GM21576 (cell line): ENCODE measurements at regions not wholly inside any gene's neighbourhood (a gene's known extent, or its start where the extent isn't known, plus 50 kb on each side); places are given as distances from the start of the nearest gene placed in this dataset.
"Not testable (repeated sequence)": the region's sequence is repeated elsewhere in the genome, so short reads cannot be mapped to it uniquely, and the experiment has no call there.

Source experiments
- ATAC-seq: cut with Tn5 transposase; IDR thresholded peaks from one replicate; pipeline ENCODE4 v1.9.1; 2021; ENCODE audit warnings: mild to moderate bottlenecking, moderate library complexity; ENCODE audit not compliant: unreplicated experiment

DNA sequence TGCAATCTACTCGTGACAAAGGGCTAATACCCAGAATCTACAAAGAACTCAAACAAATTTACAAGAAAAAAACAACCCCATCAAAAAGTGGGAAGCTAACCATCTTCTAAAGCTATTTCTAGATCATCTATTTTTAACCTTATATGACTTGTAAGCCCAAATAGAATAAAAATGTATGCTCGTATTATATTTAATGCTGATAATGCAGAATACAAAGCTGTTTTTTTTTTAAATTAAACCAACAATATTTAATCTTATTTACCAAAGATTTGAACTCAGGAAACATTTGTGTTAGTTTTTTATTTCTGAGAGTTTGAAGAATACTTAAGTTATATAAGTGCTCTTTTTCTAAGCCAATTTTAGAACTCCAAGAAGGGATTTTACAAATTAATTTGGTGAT, 652.1 kb downstream of the LRRC70 start:
- no peak for ATAC-seq

DNA sequence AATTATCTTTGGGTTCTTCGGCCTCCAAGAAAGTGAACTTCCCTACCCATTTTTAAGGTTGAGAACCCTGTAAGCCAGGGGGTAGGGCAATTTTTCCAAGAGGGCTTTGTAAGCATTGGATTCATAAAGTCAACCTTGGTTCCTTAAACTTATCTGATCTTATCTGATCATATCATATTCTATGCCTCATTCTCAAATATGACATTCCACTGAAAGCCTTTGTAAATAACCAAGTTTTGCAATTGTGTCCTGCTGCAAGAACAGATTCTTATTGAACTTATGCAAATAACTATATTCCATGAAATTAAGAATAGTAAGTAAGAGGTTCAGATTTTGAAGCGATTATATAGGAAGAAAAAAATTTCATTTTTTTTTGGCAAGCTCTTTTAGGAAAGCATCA, 649.5 kb downstream of the LRRC70 start:
- ATAC-seq: no peak

DNA sequence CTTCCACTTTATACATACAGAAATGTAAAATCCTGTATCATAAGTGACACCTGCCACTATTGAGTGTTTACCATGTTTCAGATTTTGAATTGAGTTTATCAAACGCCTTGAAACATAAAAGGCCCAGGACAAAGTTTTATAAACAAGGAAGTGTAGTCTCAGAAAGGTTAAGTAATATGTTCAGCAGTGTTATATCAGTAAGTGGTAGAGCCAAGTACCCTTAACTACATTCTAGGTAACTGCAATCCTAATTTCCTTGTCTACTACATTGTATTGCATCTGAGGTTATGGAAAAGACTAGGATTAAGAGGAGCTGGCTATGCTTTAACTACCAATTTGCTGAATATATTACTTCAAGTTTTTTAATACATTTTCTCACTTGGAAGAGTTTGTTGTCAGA, 641.6 kb downstream of the LRRC70 start:
- no peak for ATAC-seq

DNA sequence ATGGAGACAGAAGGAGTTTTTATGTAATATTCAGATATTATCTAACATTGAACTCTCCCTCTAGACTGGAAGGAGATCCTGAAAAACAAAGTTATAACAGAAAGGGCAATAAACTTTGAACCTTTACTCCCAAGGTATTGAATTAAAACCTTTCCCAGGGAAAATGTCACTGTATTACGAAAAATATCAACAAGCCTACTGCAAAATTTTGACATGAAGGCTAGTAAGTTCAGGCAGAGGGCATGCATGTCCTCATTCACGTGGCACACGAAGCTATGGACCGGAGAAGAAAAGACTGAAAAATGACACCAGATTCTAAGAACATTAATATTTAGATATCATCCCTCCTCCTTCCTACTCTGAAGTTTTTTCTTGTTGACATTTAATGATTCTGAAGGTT, 638.8 kb downstream of the LRRC70 start:
- ATAC-seq: no peak

DNA sequence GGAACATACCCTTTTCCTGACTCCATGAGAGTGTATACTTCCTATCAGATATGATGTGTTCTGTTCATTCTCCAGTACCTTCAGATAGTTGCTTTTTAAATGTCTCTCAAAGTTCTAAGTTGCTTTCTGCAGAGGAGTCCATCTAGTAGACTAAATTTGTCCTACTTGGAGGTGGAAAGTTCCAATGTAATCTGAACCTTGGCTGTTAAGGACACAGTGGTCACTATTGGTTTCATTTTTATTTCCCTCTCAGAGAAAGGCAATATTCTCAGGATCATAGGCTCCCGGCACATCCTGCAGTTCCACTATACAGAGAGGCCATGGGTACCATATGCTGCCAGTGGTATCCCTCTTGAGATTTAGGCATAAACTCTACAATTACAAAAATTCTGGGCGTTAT, 634.6 kb downstream of the LRRC70 start:
- no peak for ATAC-seq

DNA sequence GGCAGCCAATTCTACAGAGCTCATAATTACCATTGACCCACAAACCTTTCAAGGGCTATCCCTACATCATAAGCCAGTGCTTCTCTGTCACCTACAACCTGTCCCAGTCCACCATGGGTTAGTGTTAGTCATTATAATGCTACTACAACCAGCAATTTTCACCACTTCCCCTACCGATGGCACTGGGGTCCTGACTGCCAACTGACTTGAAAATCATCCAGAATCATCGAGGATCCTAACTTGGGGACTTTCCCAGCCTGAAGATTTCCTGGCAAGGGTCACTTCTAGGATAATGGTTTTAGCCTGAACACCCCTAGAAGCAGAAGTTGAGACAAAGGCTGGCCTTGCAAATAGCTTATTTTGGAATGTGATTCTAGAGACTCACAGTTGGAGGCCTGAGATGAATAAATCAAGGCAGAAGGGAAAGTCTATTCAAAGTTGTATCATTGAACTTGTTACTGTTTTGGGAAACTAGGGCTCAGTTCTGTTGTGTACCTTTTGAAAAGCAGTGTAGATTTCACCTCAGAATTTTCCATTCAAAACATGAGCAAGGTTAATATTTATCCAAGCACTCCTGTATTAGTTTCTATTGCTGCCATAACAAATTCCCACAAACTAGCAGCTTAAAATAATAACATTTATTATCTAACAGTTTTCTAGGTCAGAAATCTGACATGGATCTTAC, 633.0 kb downstream of the LRRC70 start:
- ATAC-seq: no peak

DNA sequence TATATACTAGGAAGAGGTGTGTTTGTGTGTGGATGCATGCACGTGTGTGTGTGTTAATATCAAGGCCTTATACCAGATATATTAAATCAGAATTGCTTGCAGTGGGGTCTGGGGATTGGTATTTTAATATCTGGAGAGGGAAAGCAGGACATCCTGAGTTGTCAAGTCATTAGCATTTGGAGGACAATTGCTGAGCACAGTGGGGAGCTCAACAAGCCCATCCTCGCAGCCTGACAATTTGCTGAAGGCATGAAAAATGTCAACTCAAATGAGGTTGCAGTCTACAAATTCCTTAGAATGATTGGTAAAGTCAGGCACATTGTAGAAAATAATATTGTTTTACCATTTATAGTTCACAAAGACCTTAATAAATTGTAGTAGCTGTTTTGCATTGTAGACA, 627.4 kb downstream of the LRRC70 start:
- ATAC-seq: no peak

DNA sequence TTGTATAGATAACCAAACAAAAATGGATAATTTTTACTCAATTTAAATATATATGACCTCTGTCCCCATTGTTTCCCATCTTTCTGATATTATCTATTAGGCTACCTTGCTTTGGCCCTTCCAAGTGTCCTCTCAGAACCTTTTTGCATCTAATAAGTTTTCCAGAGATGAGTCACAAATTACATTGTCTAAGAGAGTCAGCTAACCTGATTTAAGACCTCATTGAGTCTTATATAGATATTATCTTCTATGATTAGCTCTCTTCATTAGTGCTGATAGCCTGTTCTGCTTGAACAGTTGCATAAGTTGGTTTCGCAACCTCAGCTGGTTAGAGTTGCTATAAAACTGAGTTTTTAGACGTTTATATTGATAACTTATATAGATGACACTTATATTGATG, 623.1 kb downstream of the LRRC70 start:
- no peak for ATAC-seq

DNA sequence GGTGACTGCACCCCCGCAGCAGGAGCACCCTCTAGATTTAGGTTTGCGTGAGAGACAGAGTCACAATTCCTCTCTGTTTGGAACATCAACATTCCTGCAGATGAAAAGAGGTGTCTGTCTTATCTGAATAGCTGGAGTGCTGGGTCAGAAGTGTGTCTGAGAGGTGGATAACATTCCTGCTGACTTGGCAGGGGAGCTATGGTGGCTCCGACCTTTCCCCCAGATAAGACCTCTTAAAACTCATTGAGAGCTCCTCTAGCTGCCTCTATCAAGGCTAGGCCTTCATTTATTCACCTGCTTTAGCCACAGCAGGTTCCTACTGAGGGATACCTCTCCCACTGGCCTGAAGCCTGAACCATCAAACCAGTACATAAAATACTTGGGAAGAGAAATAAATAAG, 615.5 kb downstream of the LRRC70 start:
- no peak for ATAC-seq

DNA sequence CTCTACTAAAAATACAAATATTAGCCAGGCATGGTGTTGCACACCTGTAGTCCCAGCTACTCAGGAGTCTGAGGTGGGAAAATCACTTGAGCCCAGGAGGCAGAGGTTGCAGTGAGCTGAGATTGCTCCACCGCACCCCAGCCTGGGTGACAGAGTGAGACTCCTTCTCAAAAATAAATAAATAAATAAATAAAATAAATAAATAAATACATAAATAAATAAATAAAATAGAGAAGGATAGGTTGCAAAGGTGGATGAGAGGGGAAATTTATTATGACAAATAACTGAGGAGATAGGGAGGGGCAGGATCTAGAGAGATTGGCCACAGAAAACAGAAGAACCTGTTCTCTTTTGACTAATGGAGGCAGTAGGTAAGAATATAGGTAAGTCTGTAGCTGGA, 601.6 kb downstream of the LRRC70 start:
- ATAC-seq: not testable (repeated sequence)

DNA sequence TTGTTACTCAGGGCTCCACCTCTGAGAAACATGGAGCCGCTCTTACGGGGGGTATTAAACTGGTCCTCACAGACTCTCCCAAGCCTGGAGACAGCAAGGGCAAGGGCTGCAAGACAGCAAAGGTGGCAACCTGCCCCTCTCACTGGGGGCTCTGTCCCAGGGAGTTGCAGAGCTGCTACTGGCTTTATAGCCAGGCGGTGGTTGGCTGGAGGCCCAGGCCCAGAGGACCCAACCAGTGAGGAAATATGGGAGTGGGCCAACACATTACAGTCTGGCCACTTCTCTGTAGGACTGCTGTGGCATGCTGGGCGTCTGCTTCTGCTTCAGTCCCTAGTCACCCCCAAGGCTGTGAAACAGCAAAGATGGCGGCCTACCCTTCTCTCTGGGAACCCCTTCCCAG, 597.2 kb downstream of the LRRC70 start:
- ATAC-seq: no peak

DNA sequence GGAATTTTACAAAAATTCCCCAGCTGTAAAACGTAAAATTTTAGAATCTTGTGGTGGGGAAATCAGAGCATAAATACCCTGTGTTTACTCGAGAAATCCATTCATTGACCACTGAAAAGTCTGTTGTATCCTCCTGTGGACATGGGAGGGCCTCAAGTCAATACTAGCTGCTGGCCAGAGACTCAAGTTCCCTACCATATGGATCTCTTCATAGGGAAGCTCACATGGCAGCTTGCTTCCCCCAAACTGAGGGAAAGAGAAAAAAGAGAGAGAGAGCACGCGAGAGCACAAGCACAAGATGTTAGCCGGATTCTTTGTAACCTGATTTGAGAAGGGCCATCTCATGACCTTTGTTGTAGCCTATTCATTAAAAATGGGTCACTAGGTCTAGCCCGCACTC, 591.9 kb downstream of the LRRC70 start:
- ATAC-seq: no peak

DNA sequence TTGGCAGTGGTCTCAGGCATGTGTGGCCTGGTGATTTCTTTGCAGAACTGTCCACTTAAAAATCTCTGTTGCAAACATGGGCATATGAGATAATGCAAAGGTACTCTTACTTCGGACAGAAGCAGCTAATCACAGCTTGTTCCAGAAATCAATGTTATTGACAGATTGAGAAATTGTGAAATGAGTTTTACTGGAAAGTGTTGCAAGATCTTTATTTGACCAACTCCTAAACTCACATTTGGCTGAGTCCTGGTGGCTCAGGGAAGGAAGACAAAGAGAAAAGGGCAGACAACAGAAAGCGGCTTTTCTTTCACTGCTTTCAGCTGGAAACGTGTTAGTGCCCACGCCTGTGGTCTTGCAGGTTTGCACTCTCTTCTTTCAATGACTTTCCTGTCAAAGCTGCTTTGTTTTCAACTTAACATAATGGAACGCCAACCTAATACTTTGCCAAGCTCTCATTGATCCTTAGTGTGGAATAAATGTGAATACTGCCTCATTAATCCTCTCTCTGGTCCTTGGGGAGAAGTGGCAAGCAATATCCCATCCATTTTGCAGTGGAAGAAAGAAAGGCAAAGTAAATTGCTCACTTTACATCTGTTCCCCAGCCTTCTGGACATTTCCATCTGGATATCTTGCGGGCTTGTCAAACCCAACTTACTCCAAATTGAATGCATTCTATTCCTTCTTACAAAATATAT, 586.4 kb downstream of the LRRC70 start:
- no peak for ATAC-seq

DNA sequence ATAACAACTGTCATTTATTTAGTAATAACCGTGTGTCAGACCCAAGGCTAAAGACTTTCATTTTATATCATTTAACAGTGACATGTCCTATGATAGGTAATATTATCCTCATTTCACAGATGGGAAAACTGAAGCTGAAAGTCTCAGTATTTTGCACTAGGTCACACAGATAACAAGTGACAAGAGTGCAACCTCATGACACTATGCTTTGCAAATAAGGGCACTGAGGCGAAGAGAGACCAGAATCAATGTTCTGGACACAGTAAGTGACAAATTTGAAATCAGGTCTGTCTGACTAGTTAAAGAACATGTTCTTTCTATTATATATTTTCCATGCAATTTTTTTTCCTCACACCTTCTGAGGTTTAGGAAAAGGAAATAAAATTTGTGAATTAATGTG, 585.7 kb downstream of the LRRC70 start:
- ATAC-seq: no peak

DNA sequence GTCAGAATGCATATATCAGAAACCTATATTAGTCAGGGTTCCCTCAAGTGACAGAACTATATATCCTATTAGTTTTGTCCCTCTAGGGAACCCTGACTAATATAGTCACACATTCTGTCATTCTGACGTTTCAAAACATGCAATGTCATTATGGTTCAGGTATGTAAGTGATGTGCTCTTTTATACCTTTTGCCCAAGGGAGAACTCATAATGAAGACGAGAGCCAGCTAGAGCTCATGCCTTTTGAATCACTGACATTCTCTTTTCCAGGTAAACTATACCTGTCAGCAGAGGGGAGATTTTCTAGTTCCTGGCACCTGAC, 576.7 kb downstream of the LRRC70 start:
- ATAC-seq: no peak

DNA sequence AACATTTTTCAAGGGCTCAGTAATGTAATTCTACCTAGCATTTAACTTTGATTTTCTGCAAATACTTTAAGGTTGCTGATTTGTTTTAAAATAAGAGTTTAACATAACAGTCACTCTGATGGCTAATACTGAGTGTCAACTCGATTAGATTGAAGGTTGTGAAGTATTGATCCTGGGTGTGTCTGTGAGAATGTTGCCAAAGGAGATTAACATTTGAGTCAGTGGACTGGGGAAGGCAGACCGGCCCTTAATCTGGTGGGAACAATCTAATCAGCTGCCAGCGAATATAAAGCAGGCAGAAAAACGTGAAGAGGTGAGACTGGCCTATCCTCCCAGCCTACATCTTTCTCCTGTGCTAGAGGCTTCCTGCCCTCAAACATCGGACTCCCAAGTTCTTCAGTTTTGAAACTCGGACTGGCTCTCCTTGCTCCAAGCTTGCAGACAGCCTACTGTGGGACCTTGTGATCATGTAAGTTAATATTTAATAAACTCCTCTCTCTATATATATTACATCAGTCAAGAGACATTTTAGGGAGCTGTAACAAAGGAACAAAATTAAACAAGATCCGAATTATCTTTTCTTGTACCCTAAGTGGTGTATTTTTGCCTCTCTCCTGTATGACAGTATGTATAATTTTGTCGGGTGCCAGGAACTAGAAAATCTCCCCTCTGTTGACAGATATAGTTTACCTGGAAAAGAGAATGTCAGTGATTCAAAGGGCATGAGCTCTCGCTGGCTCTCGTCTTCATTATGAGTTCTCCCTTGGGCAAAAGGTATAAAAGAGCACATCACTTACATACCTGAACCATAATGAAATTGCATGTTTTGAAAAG, 576.1 kb downstream of the LRRC70 start:
- ATAC-seq: no peak

DNA sequence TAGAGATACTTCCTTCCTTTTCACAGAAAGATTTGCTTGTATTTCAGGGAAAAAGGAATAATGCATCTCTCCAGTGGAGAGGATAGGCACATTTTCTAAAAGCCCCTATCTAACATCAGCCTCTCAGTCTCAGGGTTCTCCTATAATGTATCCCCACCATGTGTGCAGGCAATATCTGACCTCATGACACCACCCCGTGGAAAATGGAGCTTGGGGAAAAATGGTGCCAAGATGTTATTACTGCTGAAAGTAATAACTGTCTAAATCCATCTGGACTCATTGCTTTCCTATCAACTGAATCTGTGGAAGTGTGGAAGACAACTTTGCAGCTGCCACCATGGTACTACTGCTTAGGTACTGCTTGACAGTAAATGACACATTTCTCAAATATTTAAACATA, 574.3 kb downstream of the LRRC70 start:
- no peak for ATAC-seq

DNA sequence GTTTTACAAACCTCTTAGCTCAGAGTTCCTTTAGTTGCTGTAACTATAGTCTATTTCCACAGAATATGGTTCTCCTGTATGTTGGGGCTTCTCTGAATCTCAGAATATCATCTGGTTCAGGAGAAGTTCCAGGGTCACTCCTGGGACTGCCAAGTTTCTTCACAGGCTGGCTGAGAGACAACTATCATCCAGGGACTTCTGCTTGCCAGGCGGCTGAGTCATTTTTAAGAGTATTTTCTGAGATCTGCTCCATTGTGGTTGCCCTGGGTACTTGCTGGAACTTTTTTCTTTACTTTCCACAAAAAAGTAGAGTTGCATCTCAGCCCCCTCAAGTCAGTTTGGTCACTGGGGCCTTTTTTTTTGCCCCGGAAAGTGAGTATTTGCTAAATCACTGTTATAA, 566.5 kb downstream of the LRRC70 start:
- no peak for ATAC-seq

DNA sequence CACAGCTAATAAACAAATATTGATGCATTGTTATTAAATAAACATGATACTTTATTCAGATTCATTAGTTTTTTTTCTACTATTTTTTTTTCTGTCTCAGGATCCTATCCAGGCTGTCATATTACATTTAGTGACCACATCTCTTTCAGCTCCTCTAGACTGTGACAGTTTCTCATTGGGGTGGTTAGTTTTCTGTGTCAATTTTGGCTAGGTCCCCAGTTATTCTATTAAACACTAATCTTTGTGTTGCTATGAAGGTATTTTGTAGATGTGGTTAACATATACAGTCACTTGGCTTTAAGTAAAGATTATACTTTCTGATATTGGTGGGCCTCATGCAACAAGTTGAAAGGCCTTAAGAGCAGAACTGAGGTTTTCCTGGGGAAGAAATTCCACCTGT, 563.0 kb downstream of the LRRC70 start:
- ATAC-seq: no peak

DNA sequence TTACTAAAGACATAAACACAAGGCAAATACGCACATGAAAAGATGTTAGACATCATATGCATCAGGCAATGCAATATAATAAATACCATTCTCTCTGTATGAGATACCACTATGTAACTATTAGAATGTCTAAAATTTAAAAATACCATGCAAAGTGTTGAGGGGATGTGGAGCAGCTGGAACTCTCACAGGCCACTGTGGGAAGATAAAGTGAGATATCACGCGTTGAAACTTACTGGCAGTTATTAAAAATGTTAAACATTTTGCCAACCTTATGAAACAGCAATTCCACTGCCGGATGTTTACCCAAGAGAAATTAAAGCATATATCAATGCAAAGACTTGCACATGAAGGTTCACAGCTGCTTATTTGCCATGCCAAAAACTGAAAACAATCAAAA, 556.7 kb downstream of the LRRC70 start:
- no peak for ATAC-seq

DNA sequence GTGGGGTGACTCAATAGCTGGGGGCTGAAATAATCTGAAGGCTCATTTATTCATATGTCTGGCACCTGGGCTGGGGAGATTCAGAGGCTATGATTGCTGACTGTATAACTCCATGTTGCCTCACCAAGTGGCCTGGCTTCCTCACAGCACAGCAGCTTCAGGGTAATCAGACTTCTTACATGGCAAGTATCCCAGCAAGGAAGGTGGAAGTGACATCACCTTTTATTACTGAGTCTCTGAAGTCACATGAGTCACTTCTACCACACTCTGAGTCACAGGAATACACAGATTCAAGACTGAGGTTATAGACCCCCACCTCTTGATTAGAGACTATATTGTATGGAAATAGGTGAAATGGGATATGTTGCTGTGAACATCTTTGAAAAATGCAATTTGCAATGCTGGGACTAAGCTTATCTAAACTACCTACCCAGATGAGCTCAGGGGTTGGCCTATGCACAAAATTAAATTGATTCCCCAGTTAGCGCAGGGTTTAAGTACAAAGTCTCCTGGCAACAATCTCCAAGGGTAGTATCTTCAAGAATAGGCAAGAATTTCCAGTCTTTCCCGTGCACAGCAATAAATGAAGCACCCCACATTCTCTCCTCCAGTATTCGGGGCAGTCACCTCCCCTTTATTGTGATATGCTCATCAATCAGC, 553.1 kb downstream of the LRRC70 start:
- ATAC-seq: no peak

DNA sequence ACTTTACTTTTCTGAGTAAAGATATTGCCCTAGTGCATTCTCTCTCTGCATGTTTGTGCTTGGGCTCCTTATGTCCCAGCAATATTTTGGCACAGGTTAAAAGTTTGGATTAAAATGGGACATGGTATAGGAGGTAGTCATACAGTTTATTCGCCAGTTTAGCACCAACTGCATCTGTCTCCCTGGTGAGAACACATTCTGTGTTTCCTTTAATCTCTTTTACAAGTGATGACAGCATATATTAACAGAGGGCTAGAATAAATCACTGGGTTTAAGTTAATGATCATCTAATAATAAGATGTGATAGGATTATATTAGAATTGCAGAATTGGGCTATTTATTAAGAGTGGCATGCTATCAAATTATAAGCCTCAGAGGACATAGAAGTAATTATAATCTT, 550.1 kb downstream of the LRRC70 start:
- ATAC-seq: no peak
